Urinary bladder (tissue), 3 donors: ENCODE measurements at regions not wholly inside any gene's neighbourhood (a gene's known extent, or its start where the extent isn't known, plus 50 kb on each side); places are given as distances from the start of the nearest gene placed in this dataset.
"Not testable (repeated sequence)": the region's sequence is repeated elsewhere in the genome, so short reads cannot be mapped to it uniquely, and the experiment has no call there.

Experiments
- DNase-seq: peaks from one replicate; pipeline ENCODE4 v3.0.0-alpha.2; 2015; ENCODE audit errors: extremely low spot score
- H3K27ac ChIP-seq: one replicate; pipeline ENCODE4 v1.5.1; 2013; ENCODE audit warnings: low read depth, mild to moderate bottlenecking, moderate library complexity
- H3K36me3 ChIP-seq: one replicate; pipeline ENCODE4 v1.6.1; 2013; ENCODE audit warnings: mild to moderate bottlenecking, moderate library complexity; ENCODE audit not compliant: insufficient read depth
- H3K4me1 ChIP-seq: one replicate; pipeline ENCODE4 v1.6.1; 2013; ENCODE audit warnings: mild to moderate bottlenecking, moderate library complexity; ENCODE audit not compliant: insufficient read depth
- H3K4me3 ChIP-seq: one replicate; pipeline ENCODE4 v1.5.1; 2013; ENCODE audit warnings: low read depth, low read length
- WGBS: extraction: QIAGEN DNeasy Blood & Tissue Kit; methylation state at CpG from one replicate; pipeline ENCODE4 v1.1.7; 2013; 5-methylcytosine and 5-hydroxymethylcytosine counted together
- donor health status: healthy with polysubstance abuse.
- donor health status: healthy.

DNA sequence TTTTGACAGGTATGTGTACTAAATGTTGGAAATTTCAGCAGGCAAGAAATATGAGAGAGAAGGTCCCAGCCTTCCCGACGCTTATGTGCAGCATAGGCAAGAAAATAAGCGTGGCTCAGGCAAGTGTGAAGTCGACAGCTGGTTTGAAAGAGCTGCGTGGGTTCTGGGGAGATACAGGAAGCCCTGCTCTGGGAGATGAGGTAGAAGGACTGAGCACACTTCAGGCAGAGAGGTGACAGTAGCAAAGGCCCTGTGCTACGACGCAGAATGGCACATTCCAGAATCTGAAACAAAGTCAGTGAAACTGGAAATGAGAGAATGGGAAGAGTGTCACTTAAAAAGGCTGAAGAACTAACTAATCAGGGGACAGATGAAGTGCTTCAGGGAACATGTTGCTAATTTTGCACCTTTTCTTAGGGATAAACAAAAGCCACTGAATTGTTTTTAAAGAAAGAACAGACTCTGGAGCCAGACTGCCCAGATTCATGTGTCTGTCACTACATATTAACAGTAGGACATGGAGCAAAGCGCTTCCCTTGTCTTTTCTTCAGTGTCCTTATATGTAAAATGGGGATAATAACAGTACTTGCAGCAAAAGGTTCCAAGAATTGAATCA lies 160.1 kb downstream of the SPRY2 start:
- H3K36me3 ChIP-seq, result no peaks in the 10 kb centered on the region
- no peak for DNase-seq
- no peaks in the 10 kb centered on the region for H3K4me1 ChIP-seq
- no peak overlapping the region for H3K4me3 ChIP-seq
- H3K27ac ChIP-seq, result no peak overlapping the region
- 81% methylated on average over 8 of the region's 8 CpGs for WGBS

DNA sequence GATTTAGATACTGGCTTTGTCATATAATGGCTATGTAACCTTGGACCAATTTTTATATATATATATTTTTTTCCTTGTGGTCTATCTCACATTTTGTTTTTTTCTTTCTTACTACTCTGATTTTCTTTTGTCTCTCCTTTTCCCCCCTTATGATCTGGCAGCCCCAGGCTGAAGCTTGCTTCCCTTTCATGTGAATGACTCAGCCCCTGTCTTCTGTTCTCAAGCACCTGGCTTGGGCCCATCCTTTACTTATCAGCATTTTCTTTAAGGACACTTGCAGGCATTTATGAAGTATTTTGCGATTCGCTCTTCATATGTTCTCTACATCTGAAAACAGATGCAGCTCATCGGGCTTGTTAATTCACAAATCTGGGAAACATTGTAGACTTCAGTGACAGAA lies 163.6 kb downstream of the SPRY2 start:
- WGBS, result 76% methylated on average over 3 of the region's 3 CpGs
- no peak for DNase-seq
- Histone ChIP-seq H3K4me3 (no peak overlapping the region), H3K36me3 (no peaks in the 10 kb centered on the region), H3K4me1 (no peaks in the 10 kb centered on the region), H3K27ac (no peak overlapping the region)

DNA sequence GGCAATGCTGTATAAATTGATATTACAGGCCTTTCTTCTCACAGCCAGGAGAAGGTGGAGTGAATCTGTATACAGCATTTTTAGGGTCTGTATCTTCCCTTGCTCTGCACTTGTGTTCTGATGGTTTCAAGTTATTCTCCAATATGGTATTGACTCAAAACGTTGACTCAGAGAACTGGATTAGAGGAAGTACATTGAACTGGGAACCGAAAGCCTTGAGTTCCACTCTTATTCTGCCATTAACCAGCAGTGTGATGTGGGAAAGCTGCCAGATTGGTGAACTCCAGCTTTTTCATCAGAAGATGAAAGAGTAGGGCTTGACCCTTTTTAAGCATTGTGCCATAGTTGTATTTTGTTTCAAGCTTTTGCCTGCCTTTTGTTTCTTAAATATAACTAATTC lies 167.7 kb downstream of the SPRY2 start:
- H3K4me3 ChIP-seq, result no peak overlapping the region

DNA sequence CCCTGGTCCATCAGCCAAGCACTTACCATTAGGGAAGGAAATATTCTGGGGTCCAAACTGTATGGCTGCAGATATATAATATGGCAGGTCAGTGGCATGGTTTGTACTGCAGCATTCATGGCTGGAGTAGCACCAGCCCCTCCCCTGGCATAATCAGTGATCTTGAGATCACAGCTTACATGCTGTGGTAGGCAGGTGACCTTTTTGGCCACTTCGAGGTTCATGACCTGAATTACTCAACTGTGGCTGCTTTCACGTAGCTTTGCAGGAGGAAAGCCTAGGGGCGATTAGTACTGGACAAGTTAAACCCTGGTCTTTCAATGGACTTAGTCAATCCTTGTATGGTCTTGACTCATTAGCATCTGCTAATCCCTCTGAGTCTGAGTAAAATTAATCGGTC lies 169.8 kb downstream of the SPRY2 start:
- Histone ChIP-seq H3K36me3 (no peaks in the 10 kb centered on the region), H3K27ac (no peak overlapping the region), H3K4me1 (no peaks in the 10 kb centered on the region), H3K4me3 (no peak overlapping the region)
- no peak for DNase-seq
- WGBS, result 94% methylated on average over 4 of the region's 4 CpGs

More for the DNA sequence above, 167.7 kb downstream of the SPRY2 start:
- H3K4me1 ChIP-seq, result no peaks in the 10 kb centered on the region
- no peak overlapping the region for H3K27ac ChIP-seq
- H3K36me3 ChIP-seq, result no peaks in the 10 kb centered on the region
- DNase-seq, result no peak
- WGBS, result 55% methylated on average over 2 of the region's 2 CpGs

DNA sequence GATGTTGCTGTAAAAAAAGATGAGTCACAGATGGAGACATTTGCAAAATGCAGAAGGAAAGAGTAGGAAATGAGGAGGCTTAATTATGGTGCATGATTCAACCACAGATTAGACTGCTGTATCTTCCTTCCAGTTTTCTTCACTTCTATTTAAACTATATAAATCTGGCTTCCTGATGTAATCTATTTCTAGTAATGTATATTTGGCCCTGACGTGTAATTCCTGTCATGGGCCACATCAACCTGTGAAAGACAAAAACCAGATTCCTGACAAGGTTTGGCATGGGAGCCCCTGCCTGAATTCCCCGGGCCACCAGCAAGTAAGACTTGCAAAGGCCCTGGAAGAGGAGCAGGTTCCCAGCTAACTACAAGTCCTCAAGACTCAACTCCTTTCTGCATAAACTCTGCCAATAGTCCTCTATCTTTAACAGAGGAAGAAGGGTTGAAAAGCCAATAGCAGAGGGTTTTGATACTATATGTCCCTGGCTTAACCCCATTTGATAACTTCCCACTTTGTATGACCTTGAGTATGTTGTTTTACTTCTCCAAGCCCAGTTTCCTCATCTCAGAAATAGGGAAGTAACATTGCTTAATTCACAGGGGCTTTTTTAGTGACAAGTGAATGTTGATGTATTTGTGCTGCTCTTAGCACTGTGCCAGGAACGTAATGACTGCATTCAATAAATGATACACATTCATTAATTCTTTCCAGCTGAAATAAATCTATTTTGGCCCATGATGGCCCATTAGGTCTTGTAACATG lies 172.7 kb downstream of the SPRY2 start:
- no peak for DNase-seq
- no peak overlapping the region for H3K27ac ChIP-seq
- H3K4me3 ChIP-seq, result no peak overlapping the region
- no peaks in the 10 kb centered on the region for H3K4me1 ChIP-seq
- 54% methylated on average over 3 of the region's 3 CpGs for WGBS
- H3K36me3 ChIP-seq, result no peaks in the 10 kb centered on the region

DNA sequence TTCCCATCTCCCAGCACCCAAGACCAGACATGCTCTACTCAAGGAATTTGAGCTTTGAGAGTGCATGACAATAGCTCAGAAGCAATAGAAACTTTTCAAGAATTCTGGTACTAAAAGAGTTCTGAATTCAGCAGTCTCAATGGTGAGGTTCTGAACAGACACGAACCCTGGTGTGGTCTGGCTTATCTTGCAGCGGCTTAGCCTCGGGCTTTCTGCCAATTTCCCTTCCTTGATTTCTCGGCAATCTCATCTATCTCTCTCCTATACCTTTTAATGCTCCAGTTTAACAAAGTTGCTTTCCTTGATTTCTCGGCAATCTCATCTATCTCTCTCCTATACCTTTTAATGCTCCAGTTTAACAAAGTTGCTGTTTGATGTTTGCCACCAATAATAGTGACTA lies 174.6 kb downstream of the SPRY2 start:
- no peak overlapping the region for H3K4me3 ChIP-seq
- 41% methylated on average over 5 of the region's 5 CpGs for WGBS

DNA sequence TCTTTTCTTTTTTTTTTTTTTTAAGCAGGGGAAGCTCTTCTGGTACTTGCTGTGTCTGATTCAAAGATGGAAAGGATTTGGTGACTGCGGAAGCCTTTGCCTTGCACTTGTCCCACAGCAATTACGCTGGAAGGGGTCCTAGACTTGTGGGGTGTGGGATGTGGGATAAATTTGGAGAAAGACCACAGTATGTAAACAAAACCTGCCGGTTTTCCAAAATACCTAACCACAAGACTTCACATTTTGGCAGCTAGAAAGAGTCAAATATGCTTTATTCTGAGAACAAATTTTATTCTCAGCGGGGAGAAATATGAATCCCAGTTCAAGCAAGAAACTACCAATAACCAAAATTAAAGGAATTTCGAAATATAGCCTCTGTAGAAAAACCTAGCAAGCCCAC lies 176.5 kb downstream of the SPRY2 start:
- no peak for DNase-seq
- Histone ChIP-seq H3K36me3 (no peaks in the 10 kb centered on the region), H3K4me3 (no peak overlapping the region), H3K4me1 (no peaks in the 10 kb centered on the region), H3K27ac (no peak overlapping the region)
- 79% methylated on average over 5 of the region's 5 CpGs for whole genome bisulfite sequencing

More for the DNA sequence above, 174.6 kb downstream of the SPRY2 start:
- no peaks in the 10 kb centered on the region for H3K36me3 ChIP-seq
- no peak overlapping the region for H3K27ac ChIP-seq
- no peaks in the 10 kb centered on the region for H3K4me1 ChIP-seq
- DNase-seq, result no peak

DNA sequence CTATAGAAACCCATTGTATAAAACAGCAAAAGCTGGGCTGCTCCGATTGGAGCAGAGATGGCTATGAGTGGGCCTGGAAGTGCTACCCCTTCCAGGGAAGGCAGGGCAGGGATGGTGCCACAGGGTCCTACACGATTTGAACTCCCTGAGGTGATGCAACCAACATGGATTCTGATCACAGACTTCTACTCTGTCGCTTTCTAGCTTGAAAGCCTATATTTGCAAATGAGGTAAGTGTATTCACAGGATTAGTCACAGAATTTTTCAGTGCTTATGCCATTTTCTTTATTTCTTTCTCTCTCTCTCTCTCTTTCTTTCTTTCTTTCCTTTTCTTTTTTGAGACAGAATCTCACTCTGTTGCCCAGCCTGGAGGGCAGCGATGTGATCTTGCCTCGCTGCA lies 179.0 kb downstream of the SPRY2 start:
- Histone ChIP-seq H3K4me3 (no peak overlapping the region), H3K36me3 (no peaks in the 10 kb centered on the region), H3K27ac (no peak overlapping the region), H3K4me1 (no peaks in the 10 kb centered on the region)
- DNase-seq, result no peak
- WGBS, result 92% methylated on average over 5 of the region's 5 CpGs

DNA sequence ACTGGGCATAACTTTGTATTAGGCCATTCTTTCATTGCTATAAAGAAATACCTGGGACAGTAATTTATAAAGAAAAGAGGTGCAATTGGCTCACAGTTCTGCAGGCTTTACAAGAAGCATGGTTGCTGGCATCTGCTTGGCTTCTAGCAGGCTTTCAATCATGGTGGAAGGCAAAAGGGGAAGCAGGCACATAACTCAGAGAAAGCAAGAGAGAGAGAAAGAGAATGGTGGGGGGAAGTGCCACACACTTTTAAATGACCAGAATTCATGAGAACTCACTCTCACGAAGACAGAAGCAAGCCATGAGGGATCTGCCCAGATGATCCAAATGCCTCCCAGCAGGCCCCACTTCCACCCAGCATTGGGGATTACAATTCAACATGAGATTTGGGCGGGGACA lies 179.7 kb downstream of the SPRY2 start:
- H3K4me3 ChIP-seq, result no peak overlapping the region
- DNase-seq, result no peak
- no peaks in the 10 kb centered on the region for H3K36me3 ChIP-seq
- no peak overlapping the region for H3K27ac ChIP-seq
- no peaks in the 10 kb centered on the region for H3K4me1 ChIP-seq
- 91% methylated on average over 2 of the region's 2 CpGs for WGBS

DNA sequence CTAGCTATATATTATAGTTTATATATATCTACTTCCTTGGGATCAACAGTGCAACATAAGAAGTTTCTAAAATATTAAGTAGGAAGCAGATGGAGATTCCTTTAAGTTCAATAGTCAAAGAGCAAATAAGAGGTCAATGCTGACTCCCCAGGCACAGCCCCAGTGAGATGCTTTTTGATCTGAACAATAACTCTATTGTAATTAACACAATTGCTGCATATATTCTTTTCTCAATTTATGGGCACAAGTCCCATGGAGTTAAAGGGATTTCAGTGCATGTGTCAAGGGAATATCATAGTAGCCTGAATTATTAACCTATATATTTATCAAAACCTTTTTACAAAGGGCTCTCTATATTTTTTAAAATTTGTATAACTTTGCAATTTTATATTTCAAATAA lies 180.8 kb downstream of the SPRY2 start:
- no peak for DNase-seq
- no peak overlapping the region for H3K27ac ChIP-seq
- H3K4me1 ChIP-seq, result no peaks in the 10 kb centered on the region
- no peak overlapping the region for H3K4me3 ChIP-seq
- no peaks in the 10 kb centered on the region for H3K36me3 ChIP-seq

DNA sequence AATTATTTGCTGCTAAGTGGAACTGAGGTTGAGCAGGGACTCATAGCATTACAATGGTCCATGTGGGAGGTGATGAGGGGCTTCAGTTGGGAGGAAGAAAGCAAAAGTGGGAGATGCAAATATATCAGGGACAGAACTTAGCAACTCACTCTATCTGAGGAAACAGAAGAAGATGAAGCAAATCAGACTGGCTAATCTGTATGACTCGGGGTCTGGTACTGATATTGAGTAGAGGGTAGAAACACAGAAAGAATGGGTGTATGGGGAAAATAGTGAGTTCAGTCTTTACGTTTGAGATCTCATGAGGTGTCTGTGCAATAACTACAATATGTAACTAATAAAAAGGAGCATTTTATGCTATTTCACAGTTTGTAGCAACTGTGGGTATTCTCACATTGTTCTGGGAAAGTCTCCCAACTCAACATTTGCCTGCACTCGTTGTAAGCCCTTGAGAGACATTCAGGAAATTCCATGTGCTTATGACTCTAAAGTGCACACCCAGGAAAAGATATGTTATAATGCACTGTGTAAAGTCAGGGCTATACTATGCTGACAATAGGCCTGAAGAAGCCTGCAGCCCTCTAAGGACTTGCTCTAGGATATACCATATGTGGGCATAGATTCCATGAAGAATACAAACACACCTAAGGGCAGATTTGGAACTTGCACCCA lies 183.5 kb downstream of the SPRY2 start:
- WGBS, result 66% methylated on average over 3 of the region's 3 CpGs
- H3K36me3 ChIP-seq, result no peaks in the 10 kb centered on the region
- no peak overlapping the region for H3K27ac ChIP-seq
- H3K4me1 ChIP-seq, result no peaks in the 10 kb centered on the region
- H3K4me3 ChIP-seq, result no peak overlapping the region
- DNase-seq, result no peak

DNA sequence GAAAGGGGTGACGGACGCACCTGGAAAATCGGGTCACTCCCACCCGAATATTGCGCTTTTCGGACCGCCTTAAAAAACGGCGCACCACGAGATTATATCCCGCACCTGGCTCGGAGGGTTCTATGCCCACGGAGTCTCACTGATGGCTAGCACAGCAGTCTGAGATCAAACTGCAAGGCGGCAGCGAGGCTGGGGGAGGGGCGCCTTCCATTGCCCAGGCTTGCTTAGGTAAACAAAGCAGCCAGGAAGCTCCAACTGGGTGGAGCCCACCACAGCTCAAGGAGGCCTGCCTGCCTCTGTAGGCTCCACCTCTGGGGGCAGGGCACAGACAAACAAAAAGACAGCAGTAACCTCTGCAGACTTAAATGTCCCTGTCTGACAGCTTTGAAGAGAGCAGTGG lies 188.8 kb downstream of the SPRY2 start:
- WGBS, result 92% methylated on average over 16 of the region's 16 CpGs
- DNase-seq, H3K36me3 ChIP-seq: not testable (repeated sequence)

DNA sequence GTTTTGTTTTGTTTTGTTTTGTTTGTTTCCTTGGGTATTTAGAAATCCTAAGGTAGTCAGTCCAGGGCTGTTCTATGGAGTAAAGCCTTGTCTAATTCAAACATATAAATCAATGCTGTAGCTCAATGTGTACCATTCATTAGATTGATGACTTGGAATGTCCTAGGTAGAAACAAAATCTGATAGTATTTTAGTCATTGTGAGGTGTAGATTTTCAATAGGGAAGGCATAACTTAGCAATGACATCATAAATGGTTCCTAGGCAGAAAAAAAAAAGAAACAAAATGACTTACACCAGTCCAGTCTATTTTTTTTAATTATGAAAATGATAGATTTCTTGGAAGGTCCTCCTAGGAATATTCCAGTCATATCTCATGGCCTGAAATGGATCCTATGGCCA lies 189.9 kb downstream of the SPRY2 start:
- DNase-seq, result no peak

More for the DNA sequence above, 188.8 kb downstream of the SPRY2 start:
- H3K4me1 ChIP-seq, H3K4me3 ChIP-seq, H3K27ac ChIP-seq: not testable (repeated sequence)

DNA sequence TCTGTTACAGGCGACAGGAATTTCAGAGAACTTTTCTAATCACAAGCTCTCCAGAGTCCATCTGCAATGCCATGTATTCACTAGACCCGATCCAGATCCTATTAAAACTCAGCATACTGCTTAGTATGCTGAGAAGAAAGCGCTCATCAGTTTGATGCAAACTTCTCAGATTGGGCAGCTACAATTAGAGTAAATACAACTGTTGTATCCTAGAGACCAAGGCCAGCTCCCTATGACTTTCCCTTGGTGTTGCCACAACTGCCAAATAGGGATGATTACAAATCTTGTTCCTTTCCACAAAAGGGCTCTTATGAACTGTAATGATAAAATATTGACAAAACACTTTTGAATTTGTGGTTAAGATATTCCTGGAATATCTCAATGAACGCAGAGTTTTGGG lies 191.2 kb downstream of the SPRY2 start:
- Histone ChIP-seq H3K4me1 (no peaks in the 10 kb centered on the region), H3K27ac (no peak overlapping the region), H3K36me3 (no peaks in the 10 kb centered on the region), H3K4me3 (no peak overlapping the region)
- DNase-seq, result no peak
- WGBS, result 88% methylated on average over 4 of the region's 4 CpGs

More for the DNA sequence above, 189.9 kb downstream of the SPRY2 start:
- Histone ChIP-seq H3K4me3 (no peak overlapping the region), H3K27ac (no peak overlapping the region), H3K4me1 (no peaks in the 10 kb centered on the region), H3K36me3 (no peaks in the 10 kb centered on the region)
